22Rv1 (cell line): ENCODE measurements at regions not wholly inside any gene's neighbourhood (a gene's known extent, or its start where the extent isn't known, plus 50 kb on each side); places are given as distances from the start of the nearest gene placed in this dataset.

Source experiments
- ZFX ChIP-seq: fragments of 450-650 bp; IDR thresholded peaks from 2 replicates; pipeline ENCODE4 v1.6.1; 2017; ENCODE audit warnings: antibody characterized with exemption, borderline replicate concordance
- TF ChIP-seq, protein P1 (sequence below): fragments of 450-650 bp; IDR thresholded peaks from 2 replicates; pipeline ENCODE4 v1.5.1; 2017; ENCODE audit warnings: mild to moderate bottlenecking

DNA sequence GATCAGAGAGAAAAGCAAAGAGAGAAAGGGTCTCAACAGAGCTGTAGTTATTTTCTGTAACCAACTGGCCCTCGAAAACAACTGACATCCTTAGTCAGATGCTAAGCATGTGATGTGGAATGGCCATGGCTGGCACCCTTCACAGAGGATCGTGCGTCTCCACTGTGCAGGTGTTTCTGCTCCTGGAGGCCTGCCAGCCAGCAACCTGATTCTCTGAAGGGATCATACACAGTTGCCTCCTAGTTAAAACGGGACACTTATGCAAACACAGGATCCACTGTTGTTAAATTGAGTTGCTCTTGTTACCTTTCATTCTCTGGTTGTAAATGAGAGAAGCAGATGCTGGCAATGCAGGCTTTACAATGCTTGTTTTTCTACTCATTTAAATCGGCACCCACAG is 148.5 kb downstream of the HDGFL1 start:
- TF ChIP-seq, protein P1, sequence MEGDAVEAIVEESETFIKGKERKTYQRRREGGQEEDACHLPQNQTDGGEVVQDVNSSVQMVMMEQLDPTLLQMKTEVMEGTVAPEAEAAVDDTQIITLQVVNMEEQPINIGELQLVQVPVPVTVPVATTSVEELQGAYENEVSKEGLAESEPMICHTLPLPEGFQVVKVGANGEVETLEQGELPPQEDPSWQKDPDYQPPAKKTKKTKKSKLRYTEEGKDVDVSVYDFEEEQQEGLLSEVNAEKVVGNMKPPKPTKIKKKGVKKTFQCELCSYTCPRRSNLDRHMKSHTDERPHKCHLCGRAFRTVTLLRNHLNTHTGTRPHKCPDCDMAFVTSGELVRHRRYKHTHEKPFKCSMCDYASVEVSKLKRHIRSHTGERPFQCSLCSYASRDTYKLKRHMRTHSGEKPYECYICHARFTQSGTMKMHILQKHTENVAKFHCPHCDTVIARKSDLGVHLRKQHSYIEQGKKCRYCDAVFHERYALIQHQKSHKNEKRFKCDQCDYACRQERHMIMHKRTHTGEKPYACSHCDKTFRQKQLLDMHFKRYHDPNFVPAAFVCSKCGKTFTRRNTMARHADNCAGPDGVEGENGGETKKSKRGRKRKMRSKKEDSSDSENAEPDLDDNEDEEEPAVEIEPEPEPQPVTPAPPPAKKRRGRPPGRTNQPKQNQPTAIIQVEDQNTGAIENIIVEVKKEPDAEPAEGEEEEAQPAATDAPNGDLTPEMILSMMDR = no peak
- TF ChIP-seq ZFX = no peak
